SK-N-SH treated with all-trans-retinoic acid at 6 μM for 48 hours (cell line): ENCODE measurements at regions not wholly inside any gene's neighbourhood (a gene's known extent, or its start where the extent isn't known, plus 50 kb on each side); places are given as distances from the start of the nearest gene placed in this dataset.

Source experiments
- ATAC-seq: fragments of 200-7000 bp; cut with Tn5 transposase; 3 replicates; pipeline ENCODE4 v1.9.1; 2020; ENCODE audit warnings: mild to moderate bottlenecking, moderate library complexity
- ARNTL ChIP-seq: fragments of 450-650 bp; formaldehyde crosslinking; IDR thresholded peaks from 2 replicates; pipeline ENCODE4 v1.5.0; 2020; ENCODE audit warnings: low read depth, mild to moderate bottlenecking, moderate library complexity, borderline replicate concordance
- BACH2 ChIP-seq: fragments of 250-450 bp; sonication (Bioruptor Pico); IDR thresholded peaks from 2 replicates; pipeline ENCODE4 v1.9.0; 2021; ENCODE audit warnings: mild to moderate bottlenecking, borderline replicate concordance
- CSDC2 ChIP-seq: fragments of 250-450 bp; sonication (Bioruptor Pico); IDR thresholded peaks from 2 replicates; pipeline ENCODE4 v1.5.0; 2020; ENCODE audit warnings: mild to moderate bottlenecking, moderate library complexity
- ESRRG ChIP-seq: fragments of 250-450 bp; sonication (Bioruptor Pico); IDR thresholded peaks from 2 replicates; pipeline ENCODE4 v1.6.1; 2021; ENCODE audit warnings: mild to moderate bottlenecking
- GLIS3 ChIP-seq: fragments of 250-450 bp; sonication (Bioruptor Pico); IDR thresholded peaks from 2 replicates; pipeline ENCODE4 v1.5.0; 2020; ENCODE audit warnings: mild to moderate bottlenecking, moderate library complexity
- ISL1 ChIP-seq: fragments of 250-450 bp; sonication (Bioruptor Pico); IDR thresholded peaks from 2 replicates; pipeline ENCODE4 v2.1.2; 2022; ENCODE audit warnings: mild to moderate bottlenecking, moderate library complexity
- OSR1 ChIP-seq: fragments of 250-450 bp; sonication (Bioruptor Pico); IDR thresholded peaks from 2 replicates; pipeline ENCODE4 v1.8.0; 2022; ENCODE audit warnings: moderate library complexity, mild to moderate bottlenecking, inconsistent platforms
- SNAI2 ChIP-seq: fragments of 250-450 bp; sonication (Bioruptor Pico); IDR thresholded peaks from 2 replicates; pipeline ENCODE4 v1.5.0; 2020; ENCODE audit warnings: mild to moderate bottlenecking, moderate library complexity
- TCF4 ChIP-seq: fragments of 250-450 bp; sonication (Bioruptor Pico); IDR thresholded peaks from 2 replicates; pipeline ENCODE4 v1.8.0; 2021; ENCODE audit warnings: mild to moderate bottlenecking, moderate library complexity, borderline replicate concordance
- TOX ChIP-seq: fragments of 250-450 bp; sonication (Bioruptor Pico); IDR thresholded peaks from 2 replicates; pipeline ENCODE4 v1.8.0; 2021; ENCODE audit warnings: mild to moderate bottlenecking, moderate library complexity, borderline replicate concordance
- ZC3H10 ChIP-seq: fragments of 250-450 bp; sonication (Bioruptor Pico); IDR thresholded peaks from 2 replicates; pipeline ENCODE4 v1.5.1; 2021; ENCODE audit warnings: mild to moderate bottlenecking, moderate library complexity
- ZNF565 ChIP-seq: fragments of 450-650 bp; formaldehyde crosslinking; conservative IDR thresholded peaks from 2 replicates; pipeline ENCODE4 v1.5.0; 2020; ENCODE audit warnings: low read depth, mild to moderate bottlenecking, moderate library complexity
- TF ChIP-seq, protein P1 (sequence below): fragments of 250-450 bp; sonication (Bioruptor Pico); IDR thresholded peaks from 2 replicates; pipeline ENCODE4 v1.8.0; 2020; ENCODE audit warnings: mild to moderate bottlenecking, moderate library complexity, borderline replicate concordance
- TF ChIP-seq, protein P2 (sequence below): fragments of 250-450 bp; sonication (Bioruptor Pico); IDR thresholded peaks from 2 replicates; pipeline ENCODE4 v1.5.1; 2021; ENCODE audit warnings: mild to moderate bottlenecking, moderate library complexity
- TF ChIP-seq, protein P3 (sequence below): fragments of 250-450 bp; sonication (Bioruptor Pico); IDR thresholded peaks from 2 replicates; pipeline ENCODE4 v1.5.1; 2020; ENCODE audit warnings: low read depth, mild to moderate bottlenecking, moderate library complexity
- TF ChIP-seq, protein P4 (sequence below): fragments of 250-450 bp; sonication (Bioruptor Pico); IDR thresholded peaks from 2 replicates; pipeline ENCODE4 v1.8.0; 2021; ENCODE audit warnings: low read depth, mild to moderate bottlenecking, moderate library complexity, borderline replicate concordance
- TF ChIP-seq, protein P5 (sequence below): fragments of 250-450 bp; sonication (Bioruptor Pico); IDR thresholded peaks from 2 replicates; pipeline ENCODE4 v1.5.0; 2020; ENCODE audit warnings: mild to moderate bottlenecking, moderate library complexity

DNA sequence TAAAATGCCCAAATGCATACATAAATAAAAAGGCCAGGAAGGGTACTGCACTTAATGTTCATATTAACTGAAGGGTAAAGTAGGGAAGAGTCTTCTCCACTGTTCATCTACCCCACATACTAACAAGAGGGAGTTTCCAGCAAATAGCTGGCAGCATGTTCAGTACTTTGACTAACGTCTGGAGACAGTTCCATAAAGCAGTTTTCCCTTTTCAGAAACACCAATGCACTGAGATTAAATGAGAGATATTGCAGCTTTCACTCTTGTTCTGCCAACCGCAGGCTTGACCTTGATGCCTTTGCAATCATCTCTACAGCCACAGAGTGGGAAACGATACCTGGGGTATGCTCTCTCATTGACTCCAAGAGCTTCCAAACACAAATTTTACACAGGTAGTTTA is 2123.1 kb upstream of the TENM3 start:
- ATAC-seq = no peak

DNA sequence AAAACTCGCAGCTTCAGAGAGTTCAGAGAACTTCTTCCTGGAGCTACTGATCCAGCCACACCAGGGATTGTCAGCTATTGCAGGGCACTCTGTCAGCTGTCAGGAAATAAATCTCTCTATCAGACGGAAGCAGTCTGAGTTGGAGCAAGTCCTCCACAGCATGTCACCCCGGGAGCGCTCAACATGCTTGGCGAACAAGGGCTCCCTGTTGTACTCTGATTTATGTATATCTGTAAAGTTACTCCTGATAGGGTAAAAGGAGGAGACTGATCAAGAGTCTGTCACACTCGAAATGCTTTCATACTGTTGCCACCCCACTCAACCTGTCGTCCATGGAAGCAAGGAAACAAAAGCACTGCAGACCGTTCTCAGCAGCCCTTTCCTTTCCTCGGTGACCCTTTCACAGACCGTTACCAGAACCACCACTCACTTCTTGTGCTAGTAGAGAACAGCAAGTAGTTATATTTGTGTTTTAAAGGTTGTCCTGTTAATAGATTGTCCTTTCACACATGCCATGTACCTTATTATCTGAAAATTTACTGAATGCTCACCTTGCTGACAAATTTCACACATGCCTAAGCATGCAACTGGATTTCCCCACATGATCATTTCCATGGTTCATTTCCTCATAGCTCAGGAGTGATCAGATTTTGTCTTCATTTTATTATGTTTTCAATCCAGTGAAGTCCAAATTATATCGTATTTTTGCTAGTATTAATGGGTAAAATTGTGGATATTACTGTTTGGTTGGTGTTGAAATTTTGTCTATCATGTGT is 2108.9 kb upstream of the TENM3 start:
- no peak; the same call in 2 of the 3 replicates for ATAC-seq
- TF ChIP-seq TCF4 (CRISPR knock-in tag) = no peak
- TF ChIP-seq SNAI2 = no peak
- TF ChIP-seq GLIS3 (CRISPR knock-in tag) = no peak
- no peak for TF ChIP-seq ESRRG (CRISPR knock-in tag)
- TF ChIP-seq ZC3H10 = no peak
- no peak for TF ChIP-seq TOX (CRISPR knock-in tag)
- no peak for TF ChIP-seq ZNF565 (CRISPR knock-in tag)
- TF ChIP-seq, protein P1, sequence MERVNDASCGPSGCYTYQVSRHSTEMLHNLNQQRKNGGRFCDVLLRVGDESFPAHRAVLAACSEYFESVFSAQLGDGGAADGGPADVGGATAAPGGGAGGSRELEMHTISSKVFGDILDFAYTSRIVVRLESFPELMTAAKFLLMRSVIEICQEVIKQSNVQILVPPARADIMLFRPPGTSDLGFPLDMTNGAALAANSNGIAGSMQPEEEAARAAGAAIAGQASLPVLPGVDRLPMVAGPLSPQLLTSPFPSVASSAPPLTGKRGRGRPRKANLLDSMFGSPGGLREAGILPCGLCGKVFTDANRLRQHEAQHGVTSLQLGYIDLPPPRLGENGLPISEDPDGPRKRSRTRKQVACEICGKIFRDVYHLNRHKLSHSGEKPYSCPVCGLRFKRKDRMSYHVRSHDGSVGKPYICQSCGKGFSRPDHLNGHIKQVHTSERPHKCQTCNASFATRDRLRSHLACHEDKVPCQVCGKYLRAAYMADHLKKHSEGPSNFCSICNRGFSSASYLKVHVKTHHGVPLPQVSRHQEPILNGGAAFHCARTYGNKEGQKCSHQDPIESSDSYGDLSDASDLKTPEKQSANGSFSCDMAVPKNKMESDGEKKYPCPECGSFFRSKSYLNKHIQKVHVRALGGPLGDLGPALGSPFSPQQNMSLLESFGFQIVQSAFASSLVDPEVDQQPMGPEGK = no peak
- TF ChIP-seq, protein P2, sequence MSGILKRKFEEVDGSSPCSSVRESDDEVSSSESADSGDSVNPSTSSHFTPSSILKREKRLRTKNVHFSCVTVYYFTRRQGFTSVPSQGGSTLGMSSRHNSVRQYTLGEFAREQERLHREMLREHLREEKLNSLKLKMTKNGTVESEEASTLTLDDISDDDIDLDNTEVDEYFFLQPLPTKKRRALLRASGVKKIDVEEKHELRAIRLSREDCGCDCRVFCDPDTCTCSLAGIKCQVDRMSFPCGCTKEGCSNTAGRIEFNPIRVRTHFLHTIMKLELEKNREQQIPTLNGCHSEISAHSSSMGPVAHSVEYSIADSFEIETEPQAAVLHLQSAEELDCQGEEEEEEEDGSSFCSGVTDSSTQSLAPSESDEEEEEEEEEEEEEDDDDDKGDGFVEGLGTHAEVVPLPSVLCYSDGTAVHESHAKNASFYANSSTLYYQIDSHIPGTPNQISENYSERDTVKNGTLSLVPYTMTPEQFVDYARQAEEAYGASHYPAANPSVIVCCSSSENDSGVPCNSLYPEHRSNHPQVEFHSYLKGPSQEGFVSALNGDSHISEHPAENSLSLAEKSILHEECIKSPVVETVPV = no peak
- TF ChIP-seq OSR1 (CRISPR knock-in tag) = no peak
- no peak for TF ChIP-seq ISL1
- TF ChIP-seq ARNTL (CRISPR knock-in tag) = no peak

More for the DNA sequence above, 2123.1 kb upstream of the TENM3 start:
- TF ChIP-seq, protein P3, sequence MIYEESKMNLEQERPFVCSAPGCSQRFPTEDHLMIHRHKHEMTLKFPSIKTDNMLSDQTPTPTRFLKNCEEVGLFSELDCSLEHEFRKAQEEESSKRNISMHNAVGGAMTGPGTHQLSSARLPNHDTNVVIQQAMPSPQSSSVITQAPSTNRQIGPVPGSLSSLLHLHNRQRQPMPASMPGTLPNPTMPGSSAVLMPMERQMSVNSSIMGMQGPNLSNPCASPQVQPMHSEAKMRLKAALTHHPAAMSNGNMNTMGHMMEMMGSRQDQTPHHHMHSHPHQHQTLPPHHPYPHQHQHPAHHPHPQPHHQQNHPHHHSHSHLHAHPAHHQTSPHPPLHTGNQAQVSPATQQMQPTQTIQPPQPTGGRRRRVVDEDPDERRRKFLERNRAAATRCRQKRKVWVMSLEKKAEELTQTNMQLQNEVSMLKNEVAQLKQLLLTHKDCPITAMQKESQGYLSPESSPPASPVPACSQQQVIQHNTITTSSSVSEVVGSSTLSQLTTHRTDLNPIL (CRISPR knock-in tag) = no peak
- no peak for TF ChIP-seq ISL1
- TF ChIP-seq, protein P4, sequence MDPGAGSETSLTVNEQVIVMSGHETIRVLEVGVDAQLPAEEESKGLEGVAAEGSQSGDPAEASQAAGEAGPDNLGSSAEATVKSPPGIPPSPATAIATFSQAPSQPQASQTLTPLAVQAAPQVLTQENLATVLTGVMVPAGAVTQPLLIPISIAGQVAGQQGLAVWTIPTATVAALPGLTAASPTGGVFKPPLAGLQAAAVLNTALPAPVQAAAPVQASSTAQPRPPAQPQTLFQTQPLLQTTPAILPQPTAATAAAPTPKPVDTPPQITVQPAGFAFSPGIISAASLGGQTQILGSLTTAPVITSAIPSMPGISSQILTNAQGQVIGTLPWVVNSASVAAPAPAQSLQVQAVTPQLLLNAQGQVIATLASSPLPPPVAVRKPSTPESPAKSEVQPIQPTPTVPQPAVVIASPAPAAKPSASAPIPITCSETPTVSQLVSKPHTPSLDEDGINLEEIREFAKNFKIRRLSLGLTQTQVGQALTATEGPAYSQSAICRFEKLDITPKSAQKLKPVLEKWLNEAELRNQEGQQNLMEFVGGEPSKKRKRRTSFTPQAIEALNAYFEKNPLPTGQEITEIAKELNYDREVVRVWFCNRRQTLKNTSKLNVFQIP (CRISPR knock-in tag) = no peak
- no peak for TF ChIP-seq TCF4 (CRISPR knock-in tag)
- TF ChIP-seq, protein P5, sequence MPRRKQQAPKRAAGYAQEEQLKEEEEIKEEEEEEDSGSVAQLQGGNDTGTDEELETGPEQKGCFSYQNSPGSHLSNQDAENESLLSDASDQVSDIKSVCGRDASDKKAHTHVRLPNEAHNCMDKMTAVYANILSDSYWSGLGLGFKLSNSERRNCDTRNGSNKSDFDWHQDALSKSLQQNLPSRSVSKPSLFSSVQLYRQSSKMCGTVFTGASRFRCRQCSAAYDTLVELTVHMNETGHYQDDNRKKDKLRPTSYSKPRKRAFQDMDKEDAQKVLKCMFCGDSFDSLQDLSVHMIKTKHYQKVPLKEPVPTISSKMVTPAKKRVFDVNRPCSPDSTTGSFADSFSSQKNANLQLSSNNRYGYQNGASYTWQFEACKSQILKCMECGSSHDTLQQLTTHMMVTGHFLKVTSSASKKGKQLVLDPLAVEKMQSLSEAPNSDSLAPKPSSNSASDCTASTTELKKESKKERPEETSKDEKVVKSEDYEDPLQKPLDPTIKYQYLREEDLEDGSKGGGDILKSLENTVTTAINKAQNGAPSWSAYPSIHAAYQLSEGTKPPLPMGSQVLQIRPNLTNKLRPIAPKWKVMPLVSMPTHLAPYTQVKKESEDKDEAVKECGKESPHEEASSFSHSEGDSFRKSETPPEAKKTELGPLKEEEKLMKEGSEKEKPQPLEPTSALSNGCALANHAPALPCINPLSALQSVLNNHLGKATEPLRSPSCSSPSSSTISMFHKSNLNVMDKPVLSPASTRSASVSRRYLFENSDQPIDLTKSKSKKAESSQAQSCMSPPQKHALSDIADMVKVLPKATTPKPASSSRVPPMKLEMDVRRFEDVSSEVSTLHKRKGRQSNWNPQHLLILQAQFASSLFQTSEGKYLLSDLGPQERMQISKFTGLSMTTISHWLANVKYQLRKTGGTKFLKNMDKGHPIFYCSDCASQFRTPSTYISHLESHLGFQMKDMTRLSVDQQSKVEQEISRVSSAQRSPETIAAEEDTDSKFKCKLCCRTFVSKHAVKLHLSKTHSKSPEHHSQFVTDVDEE (CRISPR knock-in tag) = no peak
- TF ChIP-seq GLIS3 (CRISPR knock-in tag) = no peak
- no peak for TF ChIP-seq SNAI2
- no peak for TF ChIP-seq TOX (CRISPR knock-in tag)

DNA sequence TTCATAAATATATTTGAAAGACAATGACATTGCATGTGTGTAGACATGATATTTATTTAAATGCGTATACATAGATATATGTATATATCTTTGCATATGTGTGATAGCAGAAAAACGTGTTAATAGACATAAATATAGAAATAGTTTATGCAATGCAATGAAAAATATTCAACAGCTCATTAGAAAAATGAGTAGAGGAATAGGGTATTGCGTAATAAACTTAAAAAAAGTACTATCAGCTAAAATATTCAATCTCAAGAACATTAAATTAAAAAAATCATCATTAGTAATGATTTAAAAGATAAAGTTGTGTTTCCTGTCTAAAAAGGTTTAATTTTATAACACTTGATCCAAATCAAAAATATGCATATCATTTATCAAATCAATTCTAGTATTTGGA is 2101.5 kb upstream of the TENM3 start:
- ATAC-seq = no peak
- TF ChIP-seq, protein P4 (CRISPR knock-in tag) = no peak
- no peak for TF ChIP-seq ZC3H10
- TF ChIP-seq TCF4 (CRISPR knock-in tag) = no peak
- no peak for TF ChIP-seq ESRRG (CRISPR knock-in tag)
- TF ChIP-seq BACH2 (CRISPR knock-in tag) = no peak
- no peak for TF ChIP-seq CSDC2
- no peak for TF ChIP-seq TOX (CRISPR knock-in tag)
- no peak for TF ChIP-seq ISL1
